ENCODE measurements at regions not wholly inside any gene's neighbourhood (a gene's known extent, or its start where the extent isn't known, plus 50 kb on each side); places are given as distances from the start of the nearest gene placed in this dataset.

DNA sequence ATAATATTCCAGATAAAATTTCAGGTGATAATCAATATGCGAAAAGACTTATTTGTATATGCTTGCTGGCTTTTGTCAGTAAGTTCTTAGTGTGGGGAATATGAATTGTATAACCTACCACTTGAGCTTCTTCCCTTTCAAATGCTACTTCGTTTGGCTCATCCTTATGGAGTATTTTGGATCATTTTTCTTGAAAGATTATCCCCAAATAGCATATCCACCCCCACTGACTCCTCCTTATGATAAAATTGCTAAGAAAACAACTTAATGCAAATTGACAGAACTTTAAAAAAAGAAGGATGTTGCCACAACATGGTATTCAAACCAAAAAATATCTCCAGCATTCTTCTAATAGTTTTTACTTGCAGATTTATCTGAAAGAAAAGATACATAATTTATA lies 393.3 kb downstream of the PPP3CA start:
- no peak overlapping the region for H3K4me3 ChIP-seq
- no peak for ATAC-seq
- no peak for DNase-seq
- H3K27ac ChIP-seq, result no peak overlapping the region
- H3K36me3 ChIP-seq, result no peaks in the 10 kb centered on the region
- no peaks in the 10 kb centered on the region for H3K27me3 ChIP-seq (ENCODE audit: low read depth)
- TF ChIP-seq, protein P1, sequence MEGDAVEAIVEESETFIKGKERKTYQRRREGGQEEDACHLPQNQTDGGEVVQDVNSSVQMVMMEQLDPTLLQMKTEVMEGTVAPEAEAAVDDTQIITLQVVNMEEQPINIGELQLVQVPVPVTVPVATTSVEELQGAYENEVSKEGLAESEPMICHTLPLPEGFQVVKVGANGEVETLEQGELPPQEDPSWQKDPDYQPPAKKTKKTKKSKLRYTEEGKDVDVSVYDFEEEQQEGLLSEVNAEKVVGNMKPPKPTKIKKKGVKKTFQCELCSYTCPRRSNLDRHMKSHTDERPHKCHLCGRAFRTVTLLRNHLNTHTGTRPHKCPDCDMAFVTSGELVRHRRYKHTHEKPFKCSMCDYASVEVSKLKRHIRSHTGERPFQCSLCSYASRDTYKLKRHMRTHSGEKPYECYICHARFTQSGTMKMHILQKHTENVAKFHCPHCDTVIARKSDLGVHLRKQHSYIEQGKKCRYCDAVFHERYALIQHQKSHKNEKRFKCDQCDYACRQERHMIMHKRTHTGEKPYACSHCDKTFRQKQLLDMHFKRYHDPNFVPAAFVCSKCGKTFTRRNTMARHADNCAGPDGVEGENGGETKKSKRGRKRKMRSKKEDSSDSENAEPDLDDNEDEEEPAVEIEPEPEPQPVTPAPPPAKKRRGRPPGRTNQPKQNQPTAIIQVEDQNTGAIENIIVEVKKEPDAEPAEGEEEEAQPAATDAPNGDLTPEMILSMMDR (IDR thresholded peaks at IDR 0.05), result no peak
- H3K4me1 ChIP-seq, result no peaks in the 10 kb centered on the region
- no peaks in the 10 kb centered on the region for H3K9me3 ChIP-seq
- intact Hi-C loops (cut with DNase I), result no loop called here

DNA sequence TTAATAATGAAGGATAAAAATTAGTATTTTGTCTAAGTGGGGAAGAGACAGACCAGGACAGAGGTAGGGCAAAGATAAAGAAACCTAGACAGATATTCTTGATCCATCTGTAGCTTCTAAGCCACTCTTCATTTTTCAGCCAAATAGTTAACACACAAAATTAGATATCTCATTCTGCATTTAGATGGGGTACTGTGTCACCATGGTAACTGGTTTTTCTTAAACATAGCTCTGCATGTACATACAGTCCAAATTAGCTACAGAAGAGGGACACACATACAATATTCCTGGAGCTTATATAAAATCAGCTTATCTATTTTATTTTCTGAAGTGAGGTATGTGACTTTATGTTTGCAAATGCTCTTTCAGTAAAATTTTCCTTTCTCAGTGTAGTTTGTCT lies 393.7 kb downstream of the PPP3CA start:
- DNase-seq (no peak), ATAC-seq (no peak)
- Histone ChIP-seq H3K27ac (no peak overlapping the region), H3K9me3 (no peaks in the 10 kb centered on the region), H3K36me3 (no peaks in the 10 kb centered on the region), H3K4me3 (no peak overlapping the region), H3K4me1 (no peaks in the 10 kb centered on the region), H3K27me3 (ENCODE audit: low read depth) (no peaks in the 10 kb centered on the region)
- intact Hi-C loops (cut with DNase I), result no loop called here
- TF ChIP-seq, protein P1 (IDR thresholded peaks at IDR 0.05), result no peak

DNA sequence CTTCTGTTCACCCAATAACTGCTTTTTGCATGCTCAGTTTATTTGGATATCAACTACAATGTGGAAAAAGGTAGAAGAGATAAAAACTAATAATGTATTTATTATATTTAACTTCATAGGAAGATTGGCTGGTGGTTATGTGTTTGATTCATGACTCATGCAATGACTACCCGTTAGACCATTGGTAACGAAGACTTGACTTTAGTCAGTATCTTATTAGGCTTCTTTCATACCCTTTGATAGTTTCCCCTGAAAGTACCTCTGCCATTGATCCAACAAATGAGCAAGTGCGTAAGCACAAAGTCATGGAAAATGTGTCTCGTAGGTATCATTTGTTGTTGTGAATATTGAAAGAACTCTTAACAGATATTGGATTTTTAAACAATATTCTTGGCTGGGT lies 394.7 kb downstream of the PPP3CA start:
- Histone ChIP-seq H3K4me3 (no peak overlapping the region), H3K9me3 (no peaks in the 10 kb centered on the region), H3K27ac (no peak overlapping the region), H3K4me1 (no peaks in the 10 kb centered on the region), H3K27me3 (ENCODE audit: low read depth) (no peaks in the 10 kb centered on the region), H3K36me3 (no peaks in the 10 kb centered on the region)
- ATAC-seq (no peak), DNase-seq (no peak)
- intact Hi-C loops (cut with DNase I), result no loop called here
- TF ChIP-seq, protein P1 (IDR thresholded peaks at IDR 0.05), result no peak

DNA sequence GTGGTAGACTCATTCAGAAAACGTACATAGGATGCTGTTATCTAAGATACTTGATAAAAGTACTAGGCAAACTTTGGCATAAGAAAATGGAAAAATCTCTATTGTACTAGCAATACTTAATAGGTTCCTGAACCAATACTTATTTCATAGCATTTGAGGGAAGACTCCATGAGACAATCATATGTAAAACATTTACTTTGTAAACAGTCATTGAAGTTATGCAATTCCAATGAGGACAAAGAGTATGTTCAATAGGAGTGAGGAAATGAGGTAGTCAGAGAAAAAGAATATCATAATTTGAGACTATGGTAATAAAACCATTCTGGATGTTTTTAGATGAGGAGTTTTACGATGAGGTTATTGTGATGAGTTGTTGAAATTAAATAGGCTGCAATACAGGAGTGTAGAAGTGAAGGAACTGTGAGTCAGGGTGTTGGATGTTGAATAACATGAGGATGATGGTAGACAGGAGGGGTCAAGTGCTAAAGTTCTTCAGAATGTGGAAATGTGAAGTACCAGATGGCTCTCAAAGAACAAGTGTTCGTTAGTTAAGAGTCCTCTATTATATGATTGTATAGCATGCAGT lies 397.9 kb downstream of the PPP3CA start:
- no peak for DNase-seq
- Histone ChIP-seq H3K27ac (no peak overlapping the region), H3K4me3 (no peak overlapping the region), H3K4me1 (no peaks in the 10 kb centered on the region), H3K9me3 (no peaks in the 10 kb centered on the region), H3K36me3 (no peaks in the 10 kb centered on the region), H3K27me3 (ENCODE audit: low read depth) (no peaks in the 10 kb centered on the region)
- TF ChIP-seq, protein P1 (IDR thresholded peaks at IDR 0.05), result no peak
- ATAC-seq, result no peak
- intact Hi-C loops (cut with DNase I), result no loop called here

- H3K9me3 ChIP-seq, result no peaks in the 10 kb centered on the region
- intact Hi-C loops (cut with DNase I), result no loop called here
- no peaks in the 10 kb centered on the region for H3K36me3 ChIP-seq
- no peaks in the 10 kb centered on the region for H3K4me1 ChIP-seq
- H3K27ac ChIP-seq, result no peak overlapping the region
- H3K4me3 ChIP-seq, result no peak overlapping the region
- TF ChIP-seq, protein P1 (IDR thresholded peaks at IDR 0.05), result no peak
- ATAC-seq (no peak), DNase-seq (no peak)
- no peaks in the 10 kb centered on the region for H3K27me3 ChIP-seq (ENCODE audit: low read depth)
Measured at GRCh38 chr4:100948911-100949310, 398.4 kb downstream of the PPP3CA start.

DNA sequence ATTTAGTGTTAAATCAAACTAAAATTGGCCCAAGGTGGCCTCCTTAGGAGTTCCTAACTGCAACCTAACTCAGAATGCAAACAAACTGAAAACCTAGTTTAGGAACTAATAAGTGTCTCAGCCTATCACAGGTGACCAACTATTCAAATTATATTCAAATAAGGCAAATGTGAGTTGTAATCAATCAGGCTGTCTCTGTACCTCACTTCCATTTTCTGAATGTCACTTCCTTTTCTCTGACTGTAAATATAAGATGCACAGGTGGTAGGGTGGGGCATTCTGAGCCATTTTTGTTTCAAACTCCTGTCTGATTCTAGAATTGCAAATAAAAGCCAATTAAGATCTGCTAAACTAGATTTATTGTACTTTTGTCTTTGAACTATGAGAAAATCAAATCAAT lies 401.5 kb downstream of the PPP3CA start:
- Histone ChIP-seq H3K4me3 (no peak overlapping the region), H3K36me3 (no peaks in the 10 kb centered on the region), H3K9me3 (no peaks in the 10 kb centered on the region), H3K27ac (no peak overlapping the region), H3K27me3 (ENCODE audit: low read depth) (no peaks in the 10 kb centered on the region), H3K4me1 (no peaks in the 10 kb centered on the region)
- ATAC-seq (no peak), DNase-seq (no peak)
- intact Hi-C loops (cut with DNase I), result no loop called here
- TF ChIP-seq, protein P1 (IDR thresholded peaks at IDR 0.05), result no peak

Data from lower lobe of right lung (tissue), 2 donors.